ENCODE measurements at regions not wholly inside any gene's neighbourhood (a gene's known extent, or its start where the extent isn't known, plus 50 kb on each side); places are given as distances from the start of the nearest gene placed in this dataset.

GRCh38 chr6:80603679-80604078 lies 497.2 kb downstream of the BCKDHB start:
- TF ChIP-seq CTCF (IDR thresholded peaks at IDR 0.05; ENCODE audit: low read depth, low read length, poor library complexity, severe bottlenecking) (no peak), EZH2phosphoT487 (IDR thresholded peaks at IDR 0.05; ENCODE audit: borderline replicate concordance, low read length) (no peak)

GRCh38 chr6:80594461-80594860 lies 488.0 kb downstream of the BCKDHB start:
- Histone ChIP-seq H3K9me2 (replicated peaks; ENCODE audit: control insufficient read depth, low read length) (no peaks in the 10 kb centered on the region), H3K27ac (ENCODE audit: low read depth, low read length) (no peak overlapping the region), H3K27me3 (ENCODE audit: control insufficient read depth, low read length) (no peaks in the 10 kb centered on the region), H3K36me3 (ENCODE audit: control insufficient read depth, low read length) (no peaks in the 10 kb centered on the region), H3K4me1 (ENCODE audit: control insufficient read depth, low read length) (no peaks in the 10 kb centered on the region), H3F3A (ENCODE audit: control insufficient read depth, insufficient read depth) (no peaks in the 10 kb centered on the region), H3K9me3 (ENCODE audit: control insufficient read depth, insufficient read depth, low read length) (no peaks in the 10 kb centered on the region), H3K79me2 (ENCODE audit: control insufficient read depth, low read length) (no peaks in the 10 kb centered on the region), H4K20me1 (ENCODE audit: control insufficient read depth, insufficient read depth, low read depth, low read length) (no peaks in the 10 kb centered on the region), H3K4me2 (ENCODE audit: low read length) (no peak overlapping the region), H3K4me3 (ENCODE audit: low read length) (no peak overlapping the region)
- TF ChIP-seq CTCF (IDR thresholded peaks at IDR 0.05; ENCODE audit: low read depth, low read length, poor library complexity, severe bottlenecking) (no peak), EZH2phosphoT487 (IDR thresholded peaks at IDR 0.05; ENCODE audit: borderline replicate concordance, low read length) (no peak)

More at GRCh38 chr6:80603679-80604078, 497.2 kb downstream of the BCKDHB start:
- no peaks in the 10 kb centered on the region for H3K4me1 ChIP-seq (ENCODE audit: control insufficient read depth, low read length)
- no peaks in the 10 kb centered on the region for H4K20me1 ChIP-seq (ENCODE audit: control insufficient read depth, insufficient read depth, low read depth, low read length)
- no peak overlapping the region for H3K4me3 ChIP-seq (ENCODE audit: low read length)
- no peaks in the 10 kb centered on the region for H3K27me3 ChIP-seq (ENCODE audit: control insufficient read depth, low read length)
- H3F3A ChIP-seq (ENCODE audit: control insufficient read depth, insufficient read depth), result no peaks in the 10 kb centered on the region
- H3K9me2 ChIP-seq (replicated peaks; ENCODE audit: control insufficient read depth, low read length), result no peaks in the 10 kb centered on the region
- H3K9me3 ChIP-seq (ENCODE audit: control insufficient read depth, insufficient read depth, low read length), result no peaks in the 10 kb centered on the region
- no peaks in the 10 kb centered on the region for H3K36me3 ChIP-seq (ENCODE audit: control insufficient read depth, low read length)
- H3K4me2 ChIP-seq (ENCODE audit: low read length), result no peak overlapping the region
- H3K27ac ChIP-seq (ENCODE audit: low read depth, low read length), result no peak overlapping the region
- no peaks in the 10 kb centered on the region for H3K79me2 ChIP-seq (ENCODE audit: control insufficient read depth, low read length)

- no peak for TF ChIP-seq CTCF (IDR thresholded peaks at IDR 0.05; ENCODE audit: low read depth, low read length, poor library complexity, severe bottlenecking)
- no peak for TF ChIP-seq EZH2phosphoT487 (IDR thresholded peaks at IDR 0.05; ENCODE audit: borderline replicate concordance, low read length)
- H4K20me1 ChIP-seq (ENCODE audit: control insufficient read depth, insufficient read depth, low read depth, low read length), result no peaks in the 10 kb centered on the region
- H3K9me2 ChIP-seq (replicated peaks; ENCODE audit: control insufficient read depth, low read length), result no peaks in the 10 kb centered on the region
- H3K27ac ChIP-seq (ENCODE audit: low read depth, low read length), result no peak overlapping the region
- H3K79me2 ChIP-seq (ENCODE audit: control insufficient read depth, low read length), result no peaks in the 10 kb centered on the region
- no peaks in the 10 kb centered on the region for H3K36me3 ChIP-seq (ENCODE audit: control insufficient read depth, low read length)
- H3K9me3 ChIP-seq (ENCODE audit: control insufficient read depth, insufficient read depth, low read length), result no peaks in the 10 kb centered on the region
- no peak overlapping the region for H3K4me3 ChIP-seq (ENCODE audit: low read length)
- H3K4me1 ChIP-seq (ENCODE audit: control insufficient read depth, low read length), result no peaks in the 10 kb centered on the region
- no peak overlapping the region for H3K4me2 ChIP-seq (ENCODE audit: low read length)
- H3K27me3 ChIP-seq (ENCODE audit: control insufficient read depth, low read length), result no peaks in the 10 kb centered on the region
- H3F3A ChIP-seq (ENCODE audit: control insufficient read depth, insufficient read depth), result no peaks in the 10 kb centered on the region
Observed at GRCh38 chr6:80592436-80592835, 486.0 kb downstream of the BCKDHB start.

GRCh38 chr6:80586242-80586641 lies 479.8 kb downstream of the BCKDHB start:
- no peak for TF ChIP-seq EZH2phosphoT487 (IDR thresholded peaks at IDR 0.05; ENCODE audit: borderline replicate concordance, low read length)
- TF ChIP-seq CTCF (IDR thresholded peaks at IDR 0.05; ENCODE audit: low read depth, low read length, poor library complexity, severe bottlenecking), result no peak
- H3K9me3 ChIP-seq (ENCODE audit: control insufficient read depth, insufficient read depth, low read length), result no peaks in the 10 kb centered on the region
- H3K9me2 ChIP-seq (replicated peaks; ENCODE audit: control insufficient read depth, low read length), result no peaks in the 10 kb centered on the region
- H3K4me1 ChIP-seq (ENCODE audit: control insufficient read depth, low read length), result no peaks in the 10 kb centered on the region
- H4K20me1 ChIP-seq (ENCODE audit: control insufficient read depth, insufficient read depth, low read depth, low read length), result no peaks in the 10 kb centered on the region
- no peak overlapping the region for H3K4me2 ChIP-seq (ENCODE audit: low read length)
- H3K27me3 ChIP-seq (ENCODE audit: control insufficient read depth, low read length), result no peaks in the 10 kb centered on the region
- H3F3A ChIP-seq (ENCODE audit: control insufficient read depth, insufficient read depth), result no peaks in the 10 kb centered on the region
- H3K79me2 ChIP-seq (ENCODE audit: control insufficient read depth, low read length), result no peaks in the 10 kb centered on the region
- H3K36me3 ChIP-seq (ENCODE audit: control insufficient read depth, low read length), result no peaks in the 10 kb centered on the region
- no peak overlapping the region for H3K27ac ChIP-seq (ENCODE audit: low read depth, low read length)
- no peak overlapping the region for H3K4me3 ChIP-seq (ENCODE audit: low read length)

Data from DOHH2 (cell line).